ENCODE measurements at regions not wholly inside any gene's neighbourhood (a gene's known extent, or its start where the extent isn't known, plus 50 kb on each side); places are given as distances from the start of the nearest gene placed in this dataset.

DNA sequence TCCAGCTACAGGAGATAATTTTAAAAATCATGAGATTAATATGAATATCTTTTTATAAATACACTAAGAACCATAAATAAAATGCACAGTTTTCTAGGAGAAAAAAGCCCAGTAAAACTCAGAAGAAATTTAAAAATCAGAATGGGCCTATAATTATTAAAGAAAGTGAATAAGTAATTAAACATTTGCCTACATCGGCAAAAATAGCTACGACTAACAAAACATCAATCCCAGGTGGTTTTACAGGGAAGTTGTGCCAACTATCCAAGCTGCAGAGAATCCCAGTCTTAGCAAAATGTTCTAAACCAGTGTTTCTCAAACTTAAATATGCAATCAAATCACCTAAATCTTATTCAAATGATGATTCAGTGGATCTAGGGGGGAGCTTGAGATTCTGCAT lies 180.0 kb downstream of the TRIM29 start:
- intact Hi-C loops (cut with DNase I): no loop called here
- WGBS: 34% methylated on average over 2 of the region's 2 CpGs

DNA sequence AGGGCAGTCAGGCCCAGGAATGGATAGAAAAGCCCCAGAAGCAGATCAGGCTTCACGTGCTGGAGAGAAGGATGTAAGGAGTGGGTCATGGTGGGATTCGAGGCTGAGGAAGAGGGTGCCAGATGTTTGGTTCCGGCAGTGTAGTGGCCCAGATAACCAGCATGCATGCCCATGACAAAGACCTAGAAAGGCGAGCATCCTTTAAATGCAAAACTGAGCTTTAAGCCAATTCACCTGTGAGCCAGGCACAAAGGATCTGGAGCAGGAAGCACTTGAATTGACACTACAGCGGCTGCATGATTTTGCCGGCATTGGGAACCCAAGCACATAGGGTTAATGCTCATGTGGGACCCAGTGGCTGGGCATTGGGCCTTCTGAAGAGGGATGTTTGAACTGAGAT lies 185.5 kb downstream of the TRIM29 start:
- no peak for TF ChIP-seq POLR2AphosphoS5 (IDR thresholded peaks at IDR 0.05)
- TF ChIP-seq POLR2A (IDR thresholded peaks at IDR 0.05): no peak
- TF ChIP-seq, protein P1, sequence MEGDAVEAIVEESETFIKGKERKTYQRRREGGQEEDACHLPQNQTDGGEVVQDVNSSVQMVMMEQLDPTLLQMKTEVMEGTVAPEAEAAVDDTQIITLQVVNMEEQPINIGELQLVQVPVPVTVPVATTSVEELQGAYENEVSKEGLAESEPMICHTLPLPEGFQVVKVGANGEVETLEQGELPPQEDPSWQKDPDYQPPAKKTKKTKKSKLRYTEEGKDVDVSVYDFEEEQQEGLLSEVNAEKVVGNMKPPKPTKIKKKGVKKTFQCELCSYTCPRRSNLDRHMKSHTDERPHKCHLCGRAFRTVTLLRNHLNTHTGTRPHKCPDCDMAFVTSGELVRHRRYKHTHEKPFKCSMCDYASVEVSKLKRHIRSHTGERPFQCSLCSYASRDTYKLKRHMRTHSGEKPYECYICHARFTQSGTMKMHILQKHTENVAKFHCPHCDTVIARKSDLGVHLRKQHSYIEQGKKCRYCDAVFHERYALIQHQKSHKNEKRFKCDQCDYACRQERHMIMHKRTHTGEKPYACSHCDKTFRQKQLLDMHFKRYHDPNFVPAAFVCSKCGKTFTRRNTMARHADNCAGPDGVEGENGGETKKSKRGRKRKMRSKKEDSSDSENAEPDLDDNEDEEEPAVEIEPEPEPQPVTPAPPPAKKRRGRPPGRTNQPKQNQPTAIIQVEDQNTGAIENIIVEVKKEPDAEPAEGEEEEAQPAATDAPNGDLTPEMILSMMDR (IDR thresholded peaks at IDR 0.05): no peak

More for the DNA sequence above, 180.0 kb downstream of the TRIM29 start:
- Histone ChIP-seq H3K4me1 (replicated peaks) (no peaks in the 10 kb centered on the region), H3K9me3 (no peaks in the 10 kb centered on the region), H3K27ac (no peak overlapping the region), H3K4me3 (no peak overlapping the region), H3K36me3 (no peaks in the 10 kb centered on the region), H3K27me3 (replicated peaks; ENCODE audit: insufficient read depth) (no peaks in the 10 kb centered on the region)
- TF ChIP-seq, protein P1 (IDR thresholded peaks at IDR 0.05): no peak
- TF ChIP-seq POLR2A (IDR thresholded peaks at IDR 0.05) (no peak), POLR2AphosphoS5 (IDR thresholded peaks at IDR 0.05) (no peak)
- no peak for DNase-seq (ENCODE audit: low spot score)

DNA sequence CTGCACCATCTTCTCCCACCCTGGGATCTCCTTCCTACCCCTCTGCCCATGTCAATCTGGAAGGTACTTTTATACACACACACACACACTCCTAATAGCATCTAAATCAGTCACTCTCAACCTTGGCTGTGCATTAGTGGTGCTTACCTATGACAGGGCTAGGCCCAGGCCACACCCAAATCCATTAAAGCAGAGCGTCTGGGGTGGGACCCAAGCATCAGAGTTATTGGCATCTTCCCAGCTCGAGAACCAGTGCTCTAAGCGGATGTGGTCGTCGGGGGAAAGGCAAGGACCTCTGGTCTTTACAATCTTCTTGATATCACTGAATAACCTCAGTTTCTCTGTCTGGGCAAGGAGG lies 194.6 kb downstream of the TRIM29 start:
- no peaks in the 10 kb centered on the region for H3K36me3 ChIP-seq
- H3K9me3 ChIP-seq: no peaks in the 10 kb centered on the region
- intact Hi-C loops (cut with DNase I): no loop called here
- no peak overlapping the region for H3K27ac ChIP-seq
- H3K4me3 ChIP-seq: no peak overlapping the region
- DNase-seq (ENCODE audit: low spot score): no peak
- no peaks in the 10 kb centered on the region for H3K27me3 ChIP-seq (replicated peaks; ENCODE audit: insufficient read depth)
- H3K4me1 ChIP-seq (replicated peaks): no peaks in the 10 kb centered on the region
- TF ChIP-seq, protein P1 (IDR thresholded peaks at IDR 0.05): no peak
- no peak for TF ChIP-seq POLR2A (IDR thresholded peaks at IDR 0.05)
- no peak for TF ChIP-seq POLR2AphosphoS5 (IDR thresholded peaks at IDR 0.05)
- 73% methylated on average over 5 of the region's 5 CpGs for WGBS

More for the DNA sequence above, 185.5 kb downstream of the TRIM29 start:
- Histone ChIP-seq H3K27ac (no peak overlapping the region), H3K4me1 (replicated peaks) (no peaks in the 10 kb centered on the region), H3K36me3 (no peaks in the 10 kb centered on the region), H3K9me3 (no peaks in the 10 kb centered on the region), H3K27me3 (replicated peaks; ENCODE audit: insufficient read depth) (no peaks in the 10 kb centered on the region), H3K4me3 (no peak overlapping the region)
- intact Hi-C loops (cut with DNase I): no loop called here
- DNase-seq (ENCODE audit: low spot score): no peak
- WGBS: 84% methylated on average over 6 of the region's 6 CpGs

DNA sequence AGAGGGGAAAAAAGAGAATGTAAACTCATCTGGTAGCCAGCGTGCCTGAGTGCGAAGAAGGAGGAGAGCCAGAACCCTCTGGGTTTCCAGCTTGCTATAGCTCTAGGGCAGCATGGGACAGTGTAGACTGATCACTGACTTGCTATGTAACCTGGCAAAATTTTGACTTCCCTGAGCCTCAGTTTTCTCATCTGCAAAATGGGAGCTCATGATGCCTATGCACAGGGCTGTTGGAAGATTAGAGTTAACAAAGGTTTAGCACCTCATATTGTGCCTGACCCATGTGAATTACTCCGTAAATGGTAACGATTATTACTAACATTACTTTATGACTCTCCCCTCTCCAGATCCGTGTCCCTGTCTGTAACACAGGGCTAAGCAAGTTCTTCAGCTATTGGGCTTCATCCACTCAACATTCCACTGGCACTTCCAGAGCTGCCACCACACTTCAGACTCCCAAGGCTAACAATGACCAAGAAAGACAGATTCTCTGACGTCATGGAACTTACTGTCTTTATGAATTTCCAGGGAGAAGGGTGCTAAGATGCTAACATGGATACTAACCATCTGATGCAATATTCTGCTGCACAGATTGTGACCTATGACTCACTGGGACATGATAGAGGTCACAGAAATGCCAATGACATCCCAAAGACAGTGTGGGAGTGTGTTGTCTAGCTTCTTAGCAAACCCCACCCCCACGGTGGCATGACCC lies 195.2 kb downstream of the TRIM29 start:
- H3K27me3 ChIP-seq (replicated peaks; ENCODE audit: insufficient read depth): no peaks in the 10 kb centered on the region
- intact Hi-C loops (cut with DNase I): no loop called here
- no peaks in the 10 kb centered on the region for H3K36me3 ChIP-seq
- TF ChIP-seq POLR2A (IDR thresholded peaks at IDR 0.05): no peak
- DNase-seq (ENCODE audit: low spot score): no peak
- H3K4me1 ChIP-seq (replicated peaks): no peaks in the 10 kb centered on the region
- 90% methylated on average over 7 of the region's 7 CpGs for WGBS
- H3K9me3 ChIP-seq: no peaks in the 10 kb centered on the region
- no peak overlapping the region for H3K4me3 ChIP-seq
- H3K27ac ChIP-seq: no peak overlapping the region

DNA sequence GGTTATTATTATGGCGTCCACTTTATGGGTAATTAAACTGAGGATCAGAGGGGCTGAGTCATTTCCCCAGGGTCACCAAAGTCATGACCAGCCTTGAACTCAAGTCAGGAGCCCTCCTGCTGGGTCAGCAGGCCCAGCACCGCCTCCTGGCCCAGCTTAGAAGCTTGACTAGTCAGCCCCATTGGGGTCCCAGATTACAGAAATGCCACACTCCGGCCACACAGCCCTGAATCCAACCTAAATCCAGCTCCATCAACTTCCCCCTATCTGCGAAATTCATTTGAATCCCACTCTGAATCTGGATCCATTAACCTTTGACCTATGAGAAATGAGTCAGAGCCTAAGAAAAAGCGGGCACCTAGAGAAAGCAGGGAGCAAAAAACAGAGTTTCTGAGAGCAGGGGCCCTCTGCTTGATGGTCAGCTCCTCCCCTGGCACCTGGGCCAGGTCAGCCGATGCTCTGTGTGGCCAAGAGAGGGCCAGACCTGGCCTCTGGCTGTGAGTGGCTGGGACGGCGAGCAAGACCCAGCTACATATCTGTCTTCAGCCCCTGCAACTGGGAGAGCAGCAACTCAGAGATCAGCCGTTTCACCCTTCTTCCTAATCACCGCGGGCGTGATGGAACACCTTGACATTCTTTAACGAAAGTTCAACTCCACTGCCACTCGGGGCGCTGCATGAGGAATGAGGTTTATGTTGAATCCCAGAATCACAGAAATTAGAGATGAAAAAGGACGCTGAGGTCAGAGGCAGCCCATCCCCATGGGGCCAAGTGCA lies 196.1 kb downstream of the TRIM29 start:
- no peaks in the 10 kb centered on the region for H3K9me3 ChIP-seq
- no peak overlapping the region for H3K27ac ChIP-seq
- DNase-seq (ENCODE audit: low spot score): no peak
- no peaks in the 10 kb centered on the region for H3K27me3 ChIP-seq (replicated peaks; ENCODE audit: insufficient read depth)
- 86% methylated on average over 16 of the region's 16 CpGs for WGBS
- TF ChIP-seq POLR2AphosphoS5 (IDR thresholded peaks at IDR 0.05) (no peak), POLR2A (IDR thresholded peaks at IDR 0.05) (no peak)
- TF ChIP-seq, protein P1 (IDR thresholded peaks at IDR 0.05): no peak
- intact Hi-C loops (cut with DNase I): no loop called here
- H3K36me3 ChIP-seq: no peaks in the 10 kb centered on the region
- H3K4me1 ChIP-seq (replicated peaks): no peaks in the 10 kb centered on the region
- H3K4me3 ChIP-seq: no peak overlapping the region

Measured in prostate gland (tissue), 2 donors.